ENCODE measurements at regions not wholly inside any gene's neighbourhood (a gene's known extent, or its start where the extent isn't known, plus 50 kb on each side); places are given as distances from the start of the nearest gene placed in this dataset.

DNA sequence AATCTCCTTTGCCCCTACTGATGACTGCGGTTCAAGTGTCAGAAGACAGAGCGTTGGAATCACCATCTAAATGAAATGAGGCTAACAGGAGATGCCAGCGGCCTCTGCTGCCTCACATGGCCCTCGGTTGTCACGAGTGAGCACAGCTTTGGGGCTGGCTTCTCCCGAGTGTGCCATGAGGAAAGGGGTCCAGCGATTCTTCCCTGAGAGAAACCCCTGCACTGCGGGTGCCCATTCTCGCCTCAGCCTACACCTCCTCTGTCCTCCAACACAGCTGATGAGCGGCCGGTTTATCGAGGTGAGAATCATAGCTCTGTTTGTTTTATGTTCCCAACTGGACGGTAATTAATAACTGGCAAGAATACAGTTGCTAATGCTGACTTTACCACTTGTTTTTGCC lies 144.7 kb upstream of the RPS6KA2 start:
- DNase-seq, result no peak

DNA sequence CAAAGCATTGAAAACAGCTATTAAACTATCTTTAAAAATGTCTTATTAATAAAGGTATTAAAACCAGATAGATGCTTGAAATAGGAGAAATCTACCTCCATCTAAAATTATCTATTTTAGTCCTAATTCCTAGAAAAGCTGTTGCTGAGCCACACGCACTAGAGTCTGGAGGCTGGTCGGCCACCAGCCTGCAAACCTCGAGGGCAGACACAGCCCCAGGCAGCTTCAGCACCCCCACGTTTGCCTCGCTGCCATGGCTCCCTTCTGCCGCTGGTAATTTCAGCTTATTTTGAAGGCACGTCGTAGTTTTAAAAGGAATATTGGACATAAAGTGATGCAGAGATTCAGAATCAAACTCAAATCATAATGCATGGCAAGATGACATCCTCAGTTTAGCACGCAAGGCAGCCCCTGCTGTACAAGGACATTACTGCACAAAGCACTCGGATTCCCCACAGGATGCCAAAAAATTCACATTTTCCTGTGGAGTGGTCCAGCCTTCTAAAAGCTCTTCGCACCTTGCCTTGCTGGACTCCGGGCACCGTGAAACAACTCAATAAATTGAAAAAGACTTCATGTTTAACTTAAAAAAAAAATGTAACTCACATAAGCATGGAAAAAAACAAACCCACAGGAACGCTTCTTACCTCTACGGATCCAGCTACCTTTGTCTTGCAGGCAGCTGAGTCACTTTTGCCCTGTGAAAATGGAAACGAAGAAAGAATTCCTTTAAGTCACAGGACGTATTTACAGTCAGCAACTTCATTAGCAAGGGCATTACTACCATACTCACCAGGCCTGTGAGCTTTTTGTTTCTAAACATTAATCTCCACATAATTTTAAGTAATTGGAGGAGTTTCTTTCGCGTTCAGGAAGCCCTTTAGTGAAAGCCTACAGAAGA lies 143.4 kb upstream of the RPS6KA2 start:
- no peak for DNase-seq

DNA sequence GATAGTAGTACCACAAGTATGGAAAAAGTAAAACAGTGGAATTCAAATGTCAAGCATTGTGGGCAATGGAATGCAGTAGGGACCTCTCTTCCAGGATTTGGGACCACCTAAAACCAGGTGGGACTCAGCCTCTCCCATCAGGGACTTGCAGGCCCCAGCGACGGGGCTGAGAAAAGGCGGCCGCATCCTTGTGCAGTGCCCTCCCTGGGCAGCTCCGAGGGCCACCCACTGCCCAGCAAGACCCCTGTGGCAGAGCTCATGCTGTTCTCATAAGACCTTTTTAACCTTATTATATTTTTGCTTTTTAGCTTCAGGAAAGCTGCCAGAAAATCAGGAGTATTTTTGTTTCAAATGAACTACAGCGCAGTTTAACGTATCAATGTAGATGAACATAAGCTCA lies 142.6 kb upstream of the RPS6KA2 start:
- no peak for DNase-seq

DNA sequence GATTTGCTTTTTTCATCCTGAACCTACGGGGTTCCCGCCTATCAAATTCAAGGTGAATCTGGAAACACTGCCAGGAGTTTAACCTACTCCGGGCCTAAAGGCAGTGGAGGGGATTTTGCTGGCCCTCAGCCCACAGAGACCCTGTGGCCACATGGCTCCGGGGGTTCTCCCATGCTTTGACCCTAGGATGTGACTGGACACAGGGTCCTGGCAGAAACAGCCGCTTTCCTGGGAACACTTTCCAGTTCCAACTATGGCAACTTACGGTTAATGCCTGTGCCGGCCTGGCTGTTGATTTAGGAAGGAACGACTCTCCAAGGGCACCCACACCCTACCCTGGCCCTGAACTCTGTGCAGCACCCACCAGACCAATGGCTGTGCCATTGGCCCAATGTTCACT lies 141.7 kb upstream of the RPS6KA2 start:
- no peak for DNase-seq

DNA sequence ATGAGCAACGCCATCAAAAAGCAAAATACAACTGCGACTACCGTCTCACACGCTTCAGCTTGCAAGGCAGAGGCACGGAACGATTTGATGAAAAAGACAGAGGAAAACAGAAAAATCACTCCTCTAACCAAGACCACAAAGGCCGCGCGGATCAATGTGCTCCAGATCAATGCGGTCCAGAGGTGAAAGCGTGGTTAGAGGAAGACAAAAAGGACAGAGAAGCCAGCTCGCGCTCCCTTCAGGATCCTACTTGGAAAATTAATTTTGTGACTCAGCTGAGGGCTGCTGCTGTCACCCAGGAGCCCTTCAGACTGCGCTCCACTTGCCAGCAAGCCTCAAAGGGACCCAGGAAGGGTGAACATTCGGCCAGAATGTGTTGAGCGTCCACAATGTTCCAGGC lies 140.2 kb upstream of the RPS6KA2 start:
- no peak for DNase-seq

DNA sequence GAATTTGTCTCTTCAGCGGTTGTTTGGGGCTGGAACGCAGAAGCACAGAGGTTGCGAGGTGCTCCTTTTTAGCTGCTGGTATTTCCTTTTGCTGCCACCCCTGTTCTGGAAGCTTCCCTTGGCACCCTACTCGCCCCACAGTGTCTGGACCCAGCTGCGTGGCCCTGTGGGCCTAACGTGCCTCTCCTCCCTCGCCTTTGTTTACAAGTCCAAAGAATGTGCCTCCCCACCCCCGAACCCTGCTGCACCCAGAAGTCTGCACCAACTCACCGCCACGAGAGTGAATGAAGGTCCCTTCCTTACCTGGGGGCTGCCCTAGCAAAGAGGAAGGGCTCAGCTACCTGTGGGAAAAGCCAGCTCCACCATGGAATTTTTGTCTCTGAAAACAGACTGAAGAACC lies 139.7 kb upstream of the RPS6KA2 start:
- DNase-seq, result no peak

DNA sequence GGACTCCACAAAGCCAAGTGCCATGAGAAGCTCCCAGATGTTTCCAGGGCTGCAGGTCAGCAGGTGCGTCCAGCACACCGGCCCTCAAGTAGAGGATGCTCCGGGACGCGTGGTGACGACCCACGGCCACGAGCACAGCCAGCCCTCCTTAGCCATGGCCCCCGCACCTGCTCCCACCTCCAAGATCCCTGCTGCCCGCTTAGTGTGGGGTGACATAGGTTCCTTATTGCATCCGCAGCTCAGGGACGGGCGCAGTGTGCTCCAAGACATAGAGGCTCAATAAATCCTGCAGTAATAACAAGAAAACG lies 138.1 kb upstream of the RPS6KA2 start:
- no peak for DNase-seq

DNA sequence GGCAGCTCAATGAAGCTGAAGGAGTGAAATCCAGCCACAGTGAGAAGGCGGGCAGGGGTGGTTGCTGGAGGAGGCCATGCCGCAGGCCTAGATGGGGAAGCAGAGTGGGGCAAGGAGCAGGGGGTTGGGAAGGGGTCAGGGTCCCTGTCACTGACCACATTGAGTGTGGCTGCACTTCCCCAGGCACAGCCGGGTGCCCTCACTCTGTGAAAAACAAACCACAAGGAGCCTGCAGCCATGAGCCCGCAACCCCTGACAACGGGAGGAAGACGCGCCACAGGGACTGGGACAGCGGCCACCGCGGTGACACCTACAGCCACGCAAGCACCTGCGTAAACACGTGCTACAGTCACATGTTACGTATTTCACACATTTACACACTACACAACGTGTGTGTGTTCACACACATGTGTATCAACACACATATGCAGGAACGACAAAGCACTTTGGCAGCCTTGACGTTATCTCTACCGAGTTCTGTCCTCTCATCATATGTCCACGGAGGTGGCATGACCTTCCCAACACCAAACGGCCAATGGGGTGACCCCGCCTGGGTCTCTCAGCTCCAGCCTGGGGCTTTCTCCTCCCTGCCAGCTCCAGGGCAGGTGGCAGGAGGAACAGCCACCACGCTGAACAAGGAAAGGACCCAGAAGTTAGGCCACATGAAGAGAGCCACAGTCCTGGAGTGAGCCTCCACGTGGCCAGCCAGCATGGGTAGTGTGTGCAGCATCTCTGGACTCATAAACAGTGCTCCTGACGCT lies 137.6 kb upstream of the RPS6KA2 start:
- no peak for DNase-seq

DNA sequence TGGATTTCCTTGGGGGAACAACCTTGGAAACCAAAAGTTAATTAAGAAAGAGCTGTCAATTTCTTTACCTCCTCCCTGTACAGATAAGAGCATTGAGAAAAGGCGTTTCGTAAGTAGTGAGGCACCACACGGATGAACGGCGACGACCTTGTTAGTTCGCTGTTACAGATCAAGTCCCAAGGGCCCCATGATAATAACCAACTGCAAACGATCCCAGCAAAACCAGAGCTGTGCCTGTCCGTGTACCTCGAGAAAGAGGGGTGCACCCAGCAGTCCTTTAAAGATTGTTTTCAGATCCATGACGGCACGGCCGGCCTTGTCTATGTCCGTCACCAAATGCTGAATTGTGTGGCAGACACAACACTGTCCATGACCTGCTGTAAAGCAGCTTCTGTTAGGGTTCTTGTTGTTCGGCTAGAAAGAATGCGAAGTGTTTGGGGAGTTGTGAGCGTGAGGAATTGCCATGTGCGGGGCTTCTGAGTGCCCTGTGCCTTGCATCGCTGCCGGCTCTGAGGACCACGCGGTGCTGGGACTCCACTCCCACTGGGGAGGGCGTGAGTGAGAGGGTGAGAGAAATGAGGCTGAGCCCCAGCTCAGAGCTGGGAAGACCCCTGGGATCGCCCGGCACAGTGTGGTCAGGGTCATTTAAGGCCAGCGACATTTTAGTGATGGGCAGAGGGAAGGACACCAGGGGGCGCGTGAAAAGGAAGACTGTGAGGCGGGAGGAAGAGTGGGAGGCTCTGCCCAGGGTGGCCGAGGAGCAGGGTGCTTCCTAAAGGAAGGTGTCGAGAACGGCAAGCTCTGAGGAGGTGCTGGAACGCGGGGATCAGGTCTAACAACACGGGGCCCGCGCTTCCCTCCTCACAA lies 136.8 kb upstream of the RPS6KA2 start:
- DNase-seq, result no peak

DNA sequence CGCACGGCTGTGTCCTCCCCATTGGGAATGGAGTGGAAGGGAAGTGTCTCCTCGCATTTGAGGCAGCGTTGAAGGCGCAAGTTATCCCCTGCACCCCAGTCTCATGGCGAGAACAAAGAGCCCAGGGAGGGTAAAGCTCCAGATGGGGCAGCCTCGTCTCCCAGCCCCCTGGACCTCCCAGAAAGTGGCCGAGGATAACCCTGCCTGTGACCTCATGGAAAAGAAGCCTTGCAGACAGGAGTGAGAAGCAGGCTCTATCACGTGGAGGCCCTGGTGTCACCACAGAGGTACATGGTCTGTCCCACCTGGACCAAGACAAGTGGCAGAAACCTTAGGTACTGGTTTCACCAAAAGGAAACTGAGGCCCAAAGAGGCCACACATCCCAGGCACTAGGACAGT lies 134.8 kb upstream of the RPS6KA2 start:
- no peak for DNase-seq

DNA sequence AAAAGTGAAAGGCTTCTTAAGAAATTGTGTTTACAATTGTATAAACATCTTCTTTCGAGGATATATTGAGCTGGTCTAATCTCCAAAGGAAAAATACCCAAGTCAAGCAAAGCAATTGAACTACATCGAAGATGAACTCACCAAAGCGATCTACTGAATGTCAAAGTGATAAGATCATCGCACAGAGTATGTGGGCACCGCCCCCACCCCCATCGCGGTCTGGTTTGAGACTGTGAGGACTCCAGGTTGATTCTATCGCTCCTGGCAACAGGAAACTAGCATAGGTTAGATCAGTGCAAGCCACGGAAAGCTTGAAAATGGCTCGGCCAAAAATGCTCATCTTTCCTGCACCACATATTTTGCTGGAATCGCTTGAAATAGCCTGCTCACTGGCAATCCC lies 133.2 kb upstream of the RPS6KA2 start:
- DNase-seq, result no peak

DNA sequence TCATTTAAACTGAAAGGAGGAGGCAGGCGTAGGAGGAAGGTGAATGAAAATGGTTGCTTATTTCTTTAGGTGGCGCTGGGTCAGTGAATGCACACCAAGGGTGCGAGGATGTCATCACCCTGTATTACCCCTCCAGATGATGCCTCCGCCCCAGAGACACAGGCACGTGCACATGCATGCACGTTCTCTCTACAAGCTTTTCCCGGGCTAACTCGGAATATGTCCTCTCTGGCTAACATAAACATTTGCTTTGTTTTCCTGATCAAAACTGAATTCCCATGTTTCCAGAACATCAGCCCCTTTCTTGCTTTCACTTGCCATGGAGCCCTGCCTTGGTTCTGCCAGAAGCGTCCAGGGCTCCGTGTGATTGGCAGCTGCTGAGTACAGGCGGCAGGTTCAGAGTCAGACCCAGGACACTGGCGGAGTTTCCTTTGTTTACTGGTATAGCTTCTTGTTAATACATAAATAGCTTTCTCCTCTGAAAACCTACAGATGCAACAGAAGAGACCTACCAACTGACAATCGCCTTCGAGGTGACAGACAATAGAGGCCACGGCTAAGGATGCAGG lies 131.2 kb upstream of the RPS6KA2 start:
- DNase-seq, result no peak

DNA sequence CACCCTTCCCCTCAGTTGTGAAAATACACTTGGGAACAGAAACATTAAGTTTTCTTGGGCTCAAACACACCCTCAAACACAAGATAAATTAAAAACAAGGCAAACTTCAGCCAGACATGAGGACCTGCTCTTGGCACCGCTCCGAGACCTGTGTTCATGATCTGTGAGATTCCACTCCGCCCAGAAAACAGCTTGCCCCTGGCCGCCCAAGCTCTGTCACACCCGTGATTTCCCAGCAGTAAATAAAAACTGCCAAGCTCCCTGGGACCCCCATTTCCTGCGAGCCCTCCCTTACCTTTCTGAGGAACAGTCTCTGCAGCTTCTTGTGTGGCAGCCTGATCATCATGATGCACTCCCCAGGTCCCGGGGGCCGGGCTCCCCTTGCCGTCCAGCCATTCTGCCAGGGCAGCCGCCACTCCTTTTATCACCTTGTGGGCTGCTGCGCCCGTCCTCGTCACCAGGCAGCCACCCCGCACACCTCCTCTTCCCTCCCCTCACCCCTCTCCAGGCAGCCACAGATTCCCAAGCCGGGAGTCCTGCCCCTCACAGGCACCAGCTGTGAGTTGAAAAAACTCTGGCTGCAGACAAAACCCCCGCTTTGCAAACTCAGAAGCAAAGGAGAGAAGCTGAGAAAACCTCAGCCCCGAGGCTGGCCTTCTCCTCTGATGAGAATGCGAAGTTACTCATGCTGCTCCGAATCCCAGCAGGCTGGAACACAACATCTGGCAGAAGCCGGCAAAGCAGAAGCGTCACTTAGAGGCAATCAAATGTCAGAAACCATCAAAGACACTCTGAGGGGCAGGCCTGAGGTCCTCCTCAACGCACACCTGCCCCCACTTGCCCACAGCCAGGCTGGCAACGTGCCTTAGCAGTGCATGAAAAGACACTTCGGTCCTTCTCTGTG lies 130.4 kb upstream of the RPS6KA2 start:
- DNase-seq, result no peak

DNA sequence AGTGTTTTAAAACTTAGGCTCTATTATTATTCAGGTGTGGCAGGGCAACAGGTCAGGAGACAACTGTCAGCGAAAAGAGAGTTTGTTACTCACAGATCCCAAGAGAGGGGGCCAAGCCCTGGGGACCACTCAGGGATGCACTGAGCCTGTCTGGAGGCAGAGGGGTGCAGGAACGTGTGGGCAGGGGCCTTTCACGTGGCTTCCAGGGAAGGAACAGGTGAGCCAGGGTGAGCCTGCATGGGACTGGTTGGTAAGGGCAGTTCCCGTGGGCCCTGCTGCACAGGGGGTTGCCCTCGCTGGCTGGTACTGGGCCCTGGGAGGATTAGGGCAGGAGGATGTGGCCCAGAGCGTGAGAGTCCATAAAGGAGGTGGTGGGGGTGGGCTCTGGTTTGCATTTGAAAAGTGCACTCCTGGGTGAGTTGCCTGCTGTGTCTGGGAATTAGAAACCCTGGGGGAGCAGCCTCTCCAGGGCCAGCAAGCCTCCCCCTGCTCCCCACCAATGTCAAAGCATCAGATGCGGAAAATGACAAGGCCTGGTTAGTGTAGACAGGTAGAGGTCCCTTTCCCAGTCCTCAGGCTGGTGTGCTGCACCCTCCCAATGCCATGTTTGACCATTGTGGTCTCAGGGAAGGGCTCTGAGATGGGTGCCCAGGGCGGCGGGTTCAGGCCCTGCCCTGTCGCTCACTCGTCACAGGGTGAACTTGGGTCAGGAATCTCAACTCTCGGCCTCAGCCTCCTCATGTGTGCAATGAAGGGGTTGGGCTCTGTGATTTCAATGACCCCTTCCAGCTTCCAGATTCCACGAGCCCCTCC lies 127.4 kb upstream of the RPS6KA2 start:
- no peak for DNase-seq

DNA sequence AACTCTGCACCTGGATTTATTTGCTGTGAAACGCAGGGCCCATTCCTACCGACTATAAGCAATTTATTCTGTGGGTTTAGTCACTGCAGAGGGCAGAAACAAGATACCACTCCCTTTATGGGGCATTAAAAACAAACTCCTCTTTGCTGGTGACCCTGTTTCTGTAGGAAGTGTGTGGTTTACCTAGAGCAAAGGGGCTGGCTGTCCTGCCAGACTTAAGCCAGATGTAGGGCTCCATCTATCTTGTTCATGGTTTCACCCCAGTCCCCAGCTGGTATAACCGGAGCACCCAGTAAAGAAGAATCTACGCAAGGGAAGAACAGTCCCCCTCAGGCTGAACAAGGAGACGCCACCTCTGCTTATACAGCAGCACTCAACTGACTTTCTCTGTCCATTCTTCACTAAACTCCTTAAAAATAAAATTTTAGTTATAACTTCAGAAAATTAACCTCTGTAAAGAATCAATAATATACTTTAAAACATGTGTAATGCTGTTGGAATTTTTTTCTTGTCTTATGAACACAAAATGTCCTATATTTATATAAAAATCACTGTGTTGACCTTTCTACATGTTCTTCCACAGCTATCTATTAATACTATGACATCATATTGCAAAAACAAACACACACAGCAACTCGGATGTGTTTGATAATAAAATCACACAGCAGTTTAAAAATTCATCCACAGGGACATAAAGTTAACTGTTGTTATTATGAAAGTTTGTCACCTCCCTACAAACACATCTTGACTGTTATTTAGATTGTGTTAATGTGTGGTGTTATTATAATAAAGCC lies 126.1 kb upstream of the RPS6KA2 start:
- DNase-seq, result no peak

DNA sequence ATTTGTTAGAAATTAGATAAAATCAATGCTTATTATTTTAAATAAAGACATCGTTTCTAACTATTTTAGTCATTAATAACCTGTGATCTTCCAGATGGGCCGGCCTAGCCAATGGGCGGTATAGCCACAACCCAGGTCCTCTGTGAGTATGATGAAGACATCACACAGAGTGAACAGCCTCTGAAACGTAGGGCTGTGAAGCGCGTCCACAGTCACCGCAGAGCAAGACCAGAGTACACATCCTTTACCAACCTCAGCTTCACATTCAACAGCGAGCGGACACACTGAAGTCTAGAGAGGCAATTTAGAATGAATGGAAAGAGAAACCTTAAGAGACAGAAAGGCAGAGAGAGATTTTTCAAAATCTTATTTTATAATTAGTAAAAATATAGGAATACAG lies 125.0 kb upstream of the RPS6KA2 start:
- DNase-seq, result no peak

DNA sequence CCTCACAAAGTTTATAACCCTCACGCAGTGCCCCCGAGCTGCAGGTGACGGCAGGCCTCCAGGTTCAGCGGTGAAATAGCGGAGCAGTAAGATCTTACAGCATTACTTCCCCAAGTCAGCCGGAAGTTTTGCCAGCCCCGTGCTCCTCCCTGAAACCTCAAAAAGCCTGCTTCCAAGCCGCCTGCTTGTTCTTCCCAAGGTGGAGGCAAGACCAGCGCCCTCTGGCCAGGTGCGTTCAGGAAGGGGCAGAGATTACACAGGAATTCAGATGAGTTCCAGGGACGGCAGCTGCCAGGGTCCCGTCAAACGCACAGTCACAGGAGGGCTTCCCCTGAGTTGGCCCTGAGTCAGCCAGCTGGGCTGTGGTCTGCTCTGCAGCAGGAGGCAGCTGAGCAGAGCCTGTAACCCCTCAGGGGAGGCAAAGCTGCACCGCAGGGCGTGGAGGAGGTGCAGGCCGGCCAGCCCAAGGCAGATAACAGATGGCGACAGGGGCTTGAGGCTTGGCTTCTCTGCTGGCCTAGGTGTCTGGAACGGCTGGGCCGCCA lies 124.1 kb upstream of the RPS6KA2 start:
- no peak for DNase-seq

DNA sequence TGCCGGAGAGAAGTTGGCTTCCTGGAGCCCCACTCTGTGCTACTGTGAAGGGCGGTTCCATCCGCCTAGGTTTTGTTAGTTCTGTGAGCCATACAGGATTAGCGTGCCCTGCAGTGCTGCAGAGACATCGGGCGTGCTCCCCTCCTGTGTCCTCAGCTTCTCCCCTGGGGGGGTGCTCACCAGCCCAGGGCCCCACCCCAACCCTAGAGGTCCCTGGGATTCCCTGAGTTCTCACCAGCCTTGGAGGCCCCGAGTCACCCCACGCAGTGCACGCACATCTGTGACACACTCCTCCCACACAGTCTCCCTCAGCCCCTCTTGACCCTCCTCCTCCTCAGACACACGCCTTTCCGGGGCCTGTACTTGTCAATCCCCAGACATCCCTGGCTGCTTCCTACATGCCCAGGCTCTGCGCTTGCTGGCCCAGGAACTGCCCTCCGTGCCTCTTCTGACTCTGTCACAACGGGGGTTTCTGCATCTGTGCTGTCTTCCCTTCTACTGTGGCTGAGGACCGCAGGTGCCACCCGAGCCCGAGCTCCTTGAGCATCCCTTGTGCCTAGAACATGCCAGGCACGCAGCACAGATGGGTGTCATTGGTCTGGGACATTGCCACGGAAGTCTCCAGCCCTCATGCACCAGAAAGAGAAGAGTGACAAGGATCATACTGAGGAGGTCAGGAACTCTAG lies 123.2 kb upstream of the RPS6KA2 start:
- no peak for DNase-seq

DNA sequence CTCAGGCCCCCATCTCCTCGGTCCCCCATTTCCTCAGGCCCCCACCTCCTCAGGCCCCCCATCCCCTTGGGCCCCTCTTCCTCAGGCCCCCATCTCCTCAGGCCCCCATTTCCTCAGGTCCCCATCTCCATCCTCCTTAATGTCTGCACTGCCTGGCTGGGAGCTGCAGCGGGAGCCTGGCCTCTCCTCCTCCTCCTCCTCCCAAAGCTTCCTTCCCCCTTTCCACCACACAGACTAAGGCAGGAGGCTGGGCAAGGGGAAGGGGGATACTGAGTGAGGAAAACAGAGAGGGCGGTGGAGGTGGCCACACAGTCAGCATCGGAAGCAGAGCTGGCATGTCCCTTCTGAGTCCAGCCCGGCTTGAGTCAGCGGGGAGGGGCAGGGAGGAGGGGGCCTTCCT lies 122.6 kb upstream of the RPS6KA2 start:
- no peak for DNase-seq

Measured in NCI-H1694 (cell line).